GM18499 (cell line): ENCODE measurements at regions not wholly inside any gene's neighbourhood (a gene's known extent, or its start where the extent isn't known, plus 50 kb on each side); places are given as distances from the start of the nearest gene placed in this dataset.

Source experiments
- ATAC-seq: cut with Tn5 transposase; IDR thresholded peaks from one replicate; pipeline ENCODE4 v1.9.1; 2021; ENCODE audit warnings: moderate number of reproducible peaks; ENCODE audit not compliant: insufficient read depth, unreplicated experiment

DNA sequence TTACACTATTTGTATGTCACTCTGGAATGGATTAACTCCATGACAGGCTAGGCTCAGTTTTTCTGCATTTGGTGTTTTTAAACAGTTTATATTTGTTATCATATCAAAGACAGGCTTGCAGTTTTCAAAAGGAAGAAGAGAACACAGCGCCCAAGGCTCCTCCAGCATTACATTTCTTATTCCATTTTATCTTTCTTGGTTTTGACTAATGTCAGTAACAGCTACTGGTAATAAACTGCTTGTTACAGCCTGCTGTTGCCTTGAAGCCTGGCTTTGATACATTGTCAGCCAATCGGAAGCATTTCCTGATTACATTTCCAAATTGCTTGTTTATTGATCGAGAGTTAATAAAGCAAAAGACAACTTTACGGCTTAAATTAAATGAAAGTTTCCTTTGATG is 166.0 kb upstream of the MDFIC start:
- ATAC-seq = no peak

DNA sequence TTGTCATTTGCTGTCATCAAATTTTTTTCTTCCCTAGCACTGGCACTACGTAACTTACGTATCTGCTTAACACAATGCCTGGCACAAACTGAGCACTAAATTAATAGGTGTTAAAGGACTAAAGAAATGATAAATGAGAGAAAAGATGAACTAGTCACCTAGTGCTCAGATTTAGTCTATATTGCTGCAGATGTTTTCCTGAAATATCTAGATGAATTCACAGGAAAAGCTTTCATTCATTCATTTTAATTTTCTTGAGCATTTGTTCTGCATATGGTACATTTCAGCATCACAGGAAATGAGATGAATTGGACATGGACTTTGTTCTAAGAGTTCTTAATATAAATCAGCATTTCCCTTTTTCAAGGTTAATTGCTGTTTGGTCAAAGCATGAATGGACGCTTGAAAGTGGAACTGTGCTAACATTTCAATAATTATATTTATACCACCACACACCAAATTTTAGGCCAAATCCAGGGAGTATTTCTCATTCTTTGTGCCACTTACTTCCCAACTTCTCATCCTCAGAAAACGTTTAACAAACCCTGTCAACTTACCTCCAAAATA is 163.2 kb upstream of the MDFIC start:
- ATAC-seq = no peak

DNA sequence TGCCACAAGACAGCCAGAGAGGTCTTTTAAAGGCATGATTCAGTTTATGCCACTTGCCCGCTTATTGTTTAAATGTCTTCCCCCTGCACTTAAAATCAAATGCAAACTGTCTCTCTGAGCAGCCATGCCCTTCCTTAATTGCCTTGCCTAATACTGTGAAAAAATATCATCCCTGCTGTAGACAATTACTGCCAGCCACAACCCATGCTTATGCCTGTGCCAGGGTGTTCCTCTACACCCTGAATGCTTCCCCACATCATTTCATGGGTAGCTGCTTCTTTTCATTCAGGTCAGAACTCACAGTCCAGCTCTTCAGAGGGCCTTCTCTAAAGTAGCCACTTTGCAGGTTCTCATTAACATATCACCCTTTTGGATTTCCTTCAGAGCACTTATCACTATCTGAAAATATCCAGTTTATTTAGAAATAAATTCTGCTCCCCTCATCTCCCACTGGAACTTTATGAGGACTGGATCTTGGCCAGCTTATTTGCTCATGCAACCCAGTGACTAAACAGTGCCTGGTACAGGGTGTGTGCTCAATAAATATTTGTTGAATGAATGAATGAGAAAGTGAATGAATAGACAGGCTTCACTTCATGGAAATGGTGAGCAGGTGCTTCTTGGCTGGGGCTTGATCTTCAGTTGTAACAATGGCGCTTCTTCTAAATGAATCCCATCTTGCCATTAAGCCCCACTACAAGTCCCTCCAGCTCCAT is 162.4 kb upstream of the MDFIC start:
- no peak for ATAC-seq

DNA sequence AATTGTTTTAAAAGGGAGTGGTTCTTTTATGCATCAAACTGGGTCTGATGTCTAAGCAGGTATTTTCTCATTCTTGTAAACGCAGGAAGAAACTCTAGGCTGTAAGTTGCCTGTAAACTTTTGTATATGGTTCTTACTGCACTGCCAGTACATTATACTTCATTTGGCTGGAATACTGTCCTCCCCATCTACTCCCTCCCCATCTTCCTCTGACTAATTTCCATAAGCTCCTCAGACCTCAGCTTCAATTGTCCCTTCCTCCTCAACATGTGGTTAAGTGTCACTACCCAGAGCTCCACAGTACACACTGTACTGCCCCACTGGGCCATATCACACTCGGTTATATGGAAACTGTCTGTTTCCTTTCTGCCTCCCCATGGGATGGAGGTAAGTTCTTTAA is 161.4 kb upstream of the MDFIC start:
- ATAC-seq = no peak

DNA sequence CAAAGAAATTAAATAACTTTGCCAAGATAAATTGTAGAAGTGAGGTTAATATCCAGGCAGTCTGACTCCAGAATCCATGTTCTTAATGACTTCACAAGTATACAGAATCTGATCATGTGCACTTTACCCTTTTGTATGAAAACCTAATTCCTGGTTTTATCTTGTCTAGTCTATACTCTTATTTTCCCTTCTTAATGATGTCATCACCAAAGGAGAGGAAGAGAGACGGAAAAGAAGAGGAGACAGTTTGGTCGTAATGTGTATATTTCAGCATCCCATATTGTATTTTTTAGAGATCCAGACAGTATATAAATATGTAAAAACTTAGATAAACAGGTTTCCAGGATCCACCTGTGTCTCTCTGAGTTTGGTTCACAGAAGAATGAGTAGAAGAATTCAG is 159.9 kb upstream of the MDFIC start:
- no peak for ATAC-seq

DNA sequence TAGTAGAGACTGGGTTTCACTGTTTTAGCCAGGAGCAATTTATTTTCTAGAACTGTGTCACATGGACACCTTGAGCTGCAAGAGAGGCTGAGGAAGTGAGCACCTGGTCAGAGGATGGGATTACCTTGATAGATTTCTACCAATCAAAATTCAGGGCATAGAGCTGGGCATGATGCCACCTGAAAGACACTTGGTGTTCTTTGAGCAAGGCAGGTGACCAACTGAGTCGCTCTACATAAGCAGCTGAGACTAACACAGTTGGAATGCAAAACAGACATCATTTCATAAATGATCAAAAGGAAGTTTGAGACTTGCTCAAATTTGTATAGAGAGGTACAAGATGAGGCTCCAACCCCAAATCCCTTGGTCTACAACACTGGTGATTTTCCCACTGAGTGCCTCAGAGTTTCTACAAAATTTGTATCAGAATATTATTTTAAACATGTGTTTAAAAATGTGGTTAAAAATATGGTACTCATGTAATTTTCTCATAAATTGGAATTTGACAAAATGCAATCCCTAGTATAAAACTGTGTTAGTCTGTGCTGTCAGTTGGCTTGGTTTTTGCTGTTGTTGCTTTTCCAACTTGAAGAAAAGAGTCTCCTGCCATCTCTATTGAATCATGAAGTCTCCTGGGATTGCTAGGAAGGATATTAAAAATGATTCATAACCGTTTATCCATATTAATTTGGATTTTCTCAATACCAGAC is 156.4 kb upstream of the MDFIC start:
- no peak for ATAC-seq

DNA sequence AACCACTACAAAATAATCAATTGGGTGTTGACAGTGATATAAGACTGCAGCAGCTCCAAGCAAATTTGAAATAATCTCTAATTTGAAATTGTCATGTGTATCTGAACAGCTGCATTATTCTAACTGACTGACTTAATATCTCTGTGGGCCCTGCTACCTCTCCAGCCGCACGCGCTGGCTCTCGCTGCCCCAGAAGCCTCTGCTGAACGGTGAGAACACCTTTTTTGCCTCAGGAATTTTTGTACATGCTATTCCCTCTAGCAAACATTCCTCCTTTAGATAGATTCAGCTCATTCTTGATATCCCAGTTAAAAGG is 155.9 kb upstream of the MDFIC start:
- no peak for ATAC-seq

DNA sequence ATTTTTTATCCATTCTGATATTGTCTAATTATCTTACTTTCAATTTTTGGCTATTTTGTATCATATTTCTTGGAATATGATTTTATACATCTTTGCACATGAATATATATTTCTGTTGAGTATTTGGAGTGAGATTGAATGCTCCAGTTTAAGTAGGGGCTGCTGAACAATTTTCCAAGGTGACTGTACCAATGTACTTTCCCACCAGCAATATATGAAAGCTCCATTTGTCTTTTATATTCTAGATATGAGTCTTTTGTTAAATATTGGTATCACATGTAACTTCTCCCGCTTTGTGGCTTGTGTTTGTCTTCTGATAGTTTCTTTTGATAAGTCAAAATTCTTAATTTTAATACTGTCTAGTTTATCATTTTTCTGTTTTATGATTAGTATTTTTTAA is 144.6 kb upstream of the MDFIC start:
- ATAC-seq = no peak

DNA sequence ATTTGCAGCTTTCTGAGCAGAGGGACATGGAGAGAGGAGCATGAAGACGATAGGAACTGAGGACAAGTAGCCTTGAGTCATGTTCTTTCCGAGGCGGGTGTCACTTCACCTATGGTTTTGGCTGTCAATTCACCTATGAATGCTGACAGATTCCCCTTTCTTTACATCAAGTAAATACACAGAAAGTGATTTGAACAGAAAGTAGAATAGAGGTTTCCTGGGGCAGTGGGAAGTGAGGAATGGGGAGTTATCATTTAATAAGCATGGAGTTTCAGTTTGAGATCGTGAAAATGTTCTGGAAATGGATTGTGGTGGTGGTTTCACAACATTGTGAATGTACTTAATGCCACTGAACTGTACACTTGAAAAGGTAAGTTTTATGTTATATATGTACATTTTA is 138.4 kb upstream of the MDFIC start:
- ATAC-seq = no peak

DNA sequence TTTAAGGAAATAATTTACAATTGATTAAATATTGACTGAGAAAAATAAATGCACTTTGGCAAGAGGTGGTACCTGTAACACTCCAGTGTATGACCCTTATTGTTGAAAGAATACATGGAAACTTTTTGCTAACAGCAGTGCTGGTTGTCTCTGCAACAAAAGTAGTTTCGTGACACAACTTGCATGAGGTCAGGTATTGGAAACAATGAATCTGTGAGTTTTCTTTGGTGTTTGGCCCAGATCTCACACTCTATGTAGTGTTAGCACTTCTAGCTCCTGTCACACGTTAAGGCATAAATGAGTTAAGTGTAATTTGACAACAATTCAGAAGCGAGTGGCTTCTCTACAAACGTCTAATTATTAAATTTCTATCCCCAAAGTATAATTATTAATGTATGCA is 137.7 kb upstream of the MDFIC start:
- no peak for ATAC-seq

DNA sequence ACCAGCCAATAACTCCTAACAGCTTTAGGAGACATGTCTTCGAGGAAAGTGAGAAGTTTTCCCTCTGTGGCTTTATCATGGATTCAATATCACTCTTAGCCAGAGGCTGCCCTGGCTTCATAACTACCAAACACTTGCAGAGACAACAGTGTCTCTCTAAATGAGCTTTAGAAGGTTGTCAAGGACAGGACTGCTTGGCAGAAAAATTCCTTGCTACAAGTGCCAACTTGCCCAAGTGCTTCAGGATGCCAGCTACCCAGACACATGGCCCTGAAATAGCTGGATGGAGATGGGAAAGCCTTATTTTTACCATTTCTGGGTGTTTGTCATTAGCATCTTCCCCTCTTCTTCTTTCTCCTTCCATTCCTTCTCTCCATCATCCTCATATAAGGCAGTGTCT is 137.1 kb upstream of the MDFIC start:
- ATAC-seq = no peak

DNA sequence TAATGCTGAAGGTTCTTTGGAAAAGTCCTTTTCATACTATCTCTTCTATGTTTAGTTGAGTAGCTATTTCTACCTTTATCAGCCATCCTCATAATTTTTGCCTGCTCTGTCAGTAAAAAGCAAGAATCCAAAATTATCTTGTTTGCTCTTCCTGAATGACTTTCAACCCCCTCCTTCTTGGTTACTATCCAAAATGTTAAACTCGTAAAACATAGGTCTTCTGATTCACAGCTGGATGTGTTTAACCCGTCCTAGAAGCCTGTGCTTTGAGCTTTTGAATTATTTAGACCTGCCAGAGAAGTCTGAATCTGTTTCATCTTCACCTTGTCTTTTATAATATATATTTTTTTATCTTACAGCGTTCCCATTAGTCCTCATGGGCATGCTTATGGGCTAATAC is 136.4 kb upstream of the MDFIC start:
- no peak for ATAC-seq

DNA sequence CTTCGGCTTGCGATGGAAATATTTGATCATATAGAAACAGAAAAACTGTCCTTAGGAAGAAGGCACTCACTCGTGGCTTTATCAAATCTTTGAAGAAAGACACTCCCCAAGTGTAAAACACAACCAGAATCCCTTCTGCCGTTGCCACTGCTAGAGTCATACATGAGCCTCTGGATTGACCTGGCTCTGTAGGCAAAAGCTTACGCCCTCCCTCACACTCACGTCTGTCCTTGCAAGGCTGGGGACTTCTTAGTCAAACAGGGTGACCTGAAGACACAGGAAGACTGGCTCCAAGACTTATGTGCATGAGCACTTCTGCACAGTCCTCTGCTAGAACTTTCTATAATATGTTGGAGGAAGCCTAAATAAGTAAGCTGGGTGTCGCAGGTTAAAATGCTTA is 135.4 kb upstream of the MDFIC start:
- no peak for ATAC-seq

DNA sequence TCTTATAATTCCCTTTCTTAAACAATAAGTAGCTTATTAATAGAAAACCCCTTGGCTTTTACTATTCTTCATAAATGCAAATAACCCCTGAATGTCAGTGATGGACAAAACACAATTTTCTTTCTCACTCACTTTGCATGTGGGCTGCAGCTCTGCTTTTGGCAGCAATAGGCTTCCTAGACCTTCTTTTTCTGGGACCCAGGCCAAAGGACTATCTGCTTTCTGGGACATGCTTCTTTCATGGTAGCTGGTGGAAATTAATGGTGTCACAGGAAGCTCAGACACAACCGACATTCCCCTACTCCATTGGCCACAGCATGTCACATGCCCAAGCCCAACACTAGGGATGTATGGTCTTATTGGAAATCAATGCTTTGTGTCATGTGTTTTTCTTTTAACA is 134.3 kb upstream of the MDFIC start:
- no peak for ATAC-seq

DNA sequence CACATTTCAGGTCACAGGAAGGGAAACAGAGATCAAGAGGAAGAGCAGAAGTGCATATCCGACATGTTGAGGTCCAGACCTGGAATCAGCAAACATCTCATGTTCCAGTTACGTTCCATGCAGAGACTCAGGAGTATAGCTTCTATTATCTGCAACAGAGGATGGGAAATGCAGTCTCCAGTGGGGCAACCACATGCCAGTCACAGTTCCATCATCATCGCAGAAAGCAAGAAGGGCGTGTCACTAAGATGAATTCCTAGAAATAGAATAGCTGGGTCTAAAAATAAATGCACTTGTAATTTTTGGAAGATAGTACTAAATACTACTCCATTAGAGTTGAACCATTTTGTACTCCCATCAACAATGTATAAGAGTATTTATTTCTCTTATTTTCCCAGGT is 133.2 kb upstream of the MDFIC start:
- no peak for ATAC-seq

DNA sequence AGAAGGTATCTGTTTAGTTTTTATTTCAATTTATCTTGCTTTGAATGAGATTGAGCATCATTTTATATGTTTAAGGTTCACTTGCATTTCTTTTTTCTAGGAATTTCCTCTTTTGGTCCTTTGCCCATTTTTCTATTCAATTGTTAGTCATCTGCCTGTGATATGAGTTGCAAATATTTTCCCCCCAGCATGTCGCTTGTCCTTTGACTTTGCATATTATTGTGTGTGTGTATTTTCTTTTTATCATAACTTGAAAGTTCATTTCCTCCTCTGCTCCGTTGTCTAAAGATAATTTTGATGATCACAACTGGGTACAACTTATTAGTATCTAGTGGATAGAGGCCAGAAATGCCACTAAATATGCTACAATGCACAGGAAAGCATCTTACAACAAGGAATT is 132.7 kb upstream of the MDFIC start:
- no peak for ATAC-seq

DNA sequence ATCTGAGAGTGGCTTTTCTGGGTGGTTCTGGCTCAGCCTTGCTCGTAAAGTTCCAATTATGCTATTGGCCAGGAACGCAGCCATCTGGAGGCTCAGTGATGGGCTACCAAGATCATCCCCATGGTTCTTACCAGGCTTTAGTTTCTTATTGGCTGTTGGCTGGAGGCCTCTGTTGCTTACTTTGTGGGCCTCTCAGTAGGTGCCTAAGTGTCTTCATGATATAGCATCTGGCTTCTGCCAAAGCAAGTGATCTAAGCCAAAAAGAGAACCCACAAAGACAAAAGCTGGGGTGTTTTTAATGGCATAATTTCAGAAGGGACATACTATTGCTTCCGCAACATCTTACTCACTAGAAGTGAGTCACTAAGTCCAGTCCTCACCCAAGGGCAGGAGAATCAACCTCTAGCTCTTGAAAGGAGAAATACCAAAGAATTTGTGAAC is 132.0 kb upstream of the MDFIC start:
- no peak for ATAC-seq

DNA sequence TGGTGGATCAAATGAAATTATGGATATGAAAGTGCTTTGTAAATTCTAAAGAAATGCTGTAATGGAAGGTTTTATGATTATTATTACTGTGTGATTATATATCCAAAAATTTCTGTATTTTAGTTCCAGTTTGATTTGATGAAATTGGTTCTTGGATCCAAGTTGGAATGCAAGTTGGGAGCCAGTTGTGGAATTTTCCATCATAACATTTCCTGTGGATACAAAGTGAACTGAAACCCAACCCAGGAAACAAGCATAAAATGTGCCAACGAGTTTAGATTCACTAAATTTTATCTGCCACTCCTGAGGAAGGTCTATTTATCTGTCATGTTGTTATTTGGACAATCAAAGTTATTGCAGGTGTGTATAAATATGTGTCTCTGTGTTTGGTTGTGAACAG is 131.4 kb upstream of the MDFIC start:
- ATAC-seq = no peak

DNA sequence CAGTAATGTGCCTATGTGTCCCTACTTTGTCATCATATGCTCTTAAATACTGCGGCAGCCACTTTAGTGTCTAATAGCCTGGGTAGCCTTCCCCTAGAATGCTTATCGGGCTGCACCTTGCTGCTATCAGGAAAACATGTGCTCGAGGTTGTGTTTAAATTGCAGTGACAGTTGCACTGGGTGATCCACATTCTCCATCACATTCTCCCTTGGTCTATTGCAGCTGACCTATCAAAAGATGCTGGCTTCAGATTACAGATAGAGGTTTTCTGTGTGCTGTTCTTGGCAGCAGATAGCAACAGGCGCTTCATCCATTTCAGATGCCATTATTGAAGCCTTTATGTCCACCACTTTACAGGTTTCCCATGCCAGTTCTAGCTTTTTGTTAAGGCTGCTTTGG is 130.1 kb upstream of the MDFIC start:
- no peak for ATAC-seq

DNA sequence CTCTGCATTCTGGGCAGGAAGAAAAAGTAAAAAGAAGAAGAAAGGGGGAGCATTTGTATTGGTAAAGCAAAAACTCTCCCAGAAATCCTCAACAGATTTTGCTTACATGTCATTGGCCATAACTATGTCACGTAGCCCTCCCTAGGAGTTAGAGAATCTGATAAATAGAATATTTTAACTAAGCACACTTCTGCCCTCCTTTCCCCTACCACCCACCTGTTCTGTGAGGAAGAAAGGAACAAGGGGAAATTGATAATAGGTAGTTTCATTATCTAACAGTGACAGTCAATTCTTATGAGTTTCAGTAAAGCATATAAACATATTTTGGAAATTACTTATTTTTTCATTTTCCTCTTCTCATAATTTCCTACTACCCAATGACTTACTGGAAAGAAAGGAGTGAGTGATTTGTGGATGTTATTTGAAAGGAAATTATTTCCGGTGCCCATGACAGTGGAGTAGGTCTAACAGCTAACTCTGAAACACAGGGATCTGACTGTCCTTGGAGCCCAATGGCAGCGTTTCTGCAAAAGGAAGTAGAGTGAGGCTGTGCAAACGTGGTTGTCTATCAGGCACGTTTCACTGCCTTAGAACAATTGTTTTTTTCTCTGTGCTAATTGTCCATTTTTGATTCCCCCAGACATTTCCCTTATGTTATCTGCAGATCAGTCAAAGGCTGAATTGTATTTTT is 128.6 kb upstream of the MDFIC start:
- ATAC-seq = no peak

DNA sequence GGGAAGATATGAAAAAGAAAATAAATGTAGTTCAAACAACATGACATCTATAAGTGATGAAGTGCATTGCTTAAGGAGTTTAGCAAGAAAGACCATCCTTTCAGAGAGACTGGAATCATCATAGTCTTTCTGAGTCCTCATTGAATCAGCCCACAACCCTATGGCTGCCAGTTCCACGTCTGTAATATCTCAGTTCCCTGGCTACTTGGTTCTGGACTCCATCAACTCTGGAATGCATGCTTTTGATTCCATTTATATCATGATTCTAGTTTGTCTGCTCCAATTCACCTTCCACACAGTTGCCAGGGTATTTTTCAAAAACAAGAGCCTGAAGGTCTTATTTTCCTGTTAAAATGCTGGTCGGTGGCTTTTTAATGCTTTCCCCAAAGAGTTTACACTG is 126.4 kb upstream of the MDFIC start:
- no peak for ATAC-seq
